Breast epithelium (tissue), 3 donors: ENCODE measurements at regions not wholly inside any gene's neighbourhood (a gene's known extent, or its start where the extent isn't known, plus 50 kb on each side); places are given as distances from the start of the nearest gene placed in this dataset.

ENCODE experiments used
- POLR2A ChIP-seq: fragments of 450-650 bp; IDR thresholded peaks from one replicate; pipeline ENCODE4 v1.6.1; 2016; ENCODE audit warnings: antibody characterized with exemption, mild to moderate bottlenecking, moderate library complexity
- POLR2AphosphoS5 ChIP-seq, 3 donors: sonication (generic); formaldehyde crosslinking; IDR thresholded peaks; one replicate each; pipeline ENCODE4 v1.6.1; 2017; ENCODE audit warnings: antibody characterized with exemption in 3 of 3
- TF ChIP-seq, protein P1 (sequence below), 3 donors: fragments of 450-650 bp; IDR thresholded peaks; one replicate each; pipeline ENCODE4 v1.5.1; 2016 to 2017; ENCODE audit warnings: antibody characterized with exemption in 3 of 3, mild to moderate bottlenecking in 3 of 3, moderate library complexity in 3 of 3

- TF ChIP-seq, protein P1, sequence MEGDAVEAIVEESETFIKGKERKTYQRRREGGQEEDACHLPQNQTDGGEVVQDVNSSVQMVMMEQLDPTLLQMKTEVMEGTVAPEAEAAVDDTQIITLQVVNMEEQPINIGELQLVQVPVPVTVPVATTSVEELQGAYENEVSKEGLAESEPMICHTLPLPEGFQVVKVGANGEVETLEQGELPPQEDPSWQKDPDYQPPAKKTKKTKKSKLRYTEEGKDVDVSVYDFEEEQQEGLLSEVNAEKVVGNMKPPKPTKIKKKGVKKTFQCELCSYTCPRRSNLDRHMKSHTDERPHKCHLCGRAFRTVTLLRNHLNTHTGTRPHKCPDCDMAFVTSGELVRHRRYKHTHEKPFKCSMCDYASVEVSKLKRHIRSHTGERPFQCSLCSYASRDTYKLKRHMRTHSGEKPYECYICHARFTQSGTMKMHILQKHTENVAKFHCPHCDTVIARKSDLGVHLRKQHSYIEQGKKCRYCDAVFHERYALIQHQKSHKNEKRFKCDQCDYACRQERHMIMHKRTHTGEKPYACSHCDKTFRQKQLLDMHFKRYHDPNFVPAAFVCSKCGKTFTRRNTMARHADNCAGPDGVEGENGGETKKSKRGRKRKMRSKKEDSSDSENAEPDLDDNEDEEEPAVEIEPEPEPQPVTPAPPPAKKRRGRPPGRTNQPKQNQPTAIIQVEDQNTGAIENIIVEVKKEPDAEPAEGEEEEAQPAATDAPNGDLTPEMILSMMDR (IDR thresholded peaks at IDR 0.05) = no peak
- no peak for TF ChIP-seq POLR2AphosphoS5 (IDR thresholded peaks at IDR 0.05)
- no peak for TF ChIP-seq POLR2A
These were observed 397.6 kb downstream of the LRRIQ3 start for GRCh38 chr1:73800376-73800775.
